ENCODE measurements at regions not wholly inside any gene's neighbourhood (a gene's known extent, or its start where the extent isn't known, plus 50 kb on each side); places are given as distances from the start of the nearest gene placed in this dataset.

DNA sequence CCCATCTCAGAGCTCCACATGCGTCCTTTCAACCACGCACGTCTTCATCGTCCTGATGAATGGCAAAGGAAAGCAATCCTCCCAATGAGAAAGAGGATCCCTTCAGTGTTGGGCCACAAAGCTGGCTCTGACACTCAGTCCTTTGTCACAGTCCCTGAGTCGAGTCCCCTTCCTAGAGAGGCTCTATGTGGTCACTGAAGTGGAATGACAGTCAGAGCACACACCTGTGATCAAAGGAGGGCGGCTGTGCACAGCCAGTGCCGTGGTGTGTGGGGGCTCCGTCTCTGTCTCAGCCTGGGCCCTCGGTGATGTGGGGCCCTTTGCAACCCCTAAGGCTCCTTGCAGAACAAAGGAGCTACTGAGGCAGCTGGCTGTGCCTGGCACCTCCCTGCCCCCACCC, 157.3 kb upstream of the APCDD1 start:
- TF ChIP-seq, protein P1, sequence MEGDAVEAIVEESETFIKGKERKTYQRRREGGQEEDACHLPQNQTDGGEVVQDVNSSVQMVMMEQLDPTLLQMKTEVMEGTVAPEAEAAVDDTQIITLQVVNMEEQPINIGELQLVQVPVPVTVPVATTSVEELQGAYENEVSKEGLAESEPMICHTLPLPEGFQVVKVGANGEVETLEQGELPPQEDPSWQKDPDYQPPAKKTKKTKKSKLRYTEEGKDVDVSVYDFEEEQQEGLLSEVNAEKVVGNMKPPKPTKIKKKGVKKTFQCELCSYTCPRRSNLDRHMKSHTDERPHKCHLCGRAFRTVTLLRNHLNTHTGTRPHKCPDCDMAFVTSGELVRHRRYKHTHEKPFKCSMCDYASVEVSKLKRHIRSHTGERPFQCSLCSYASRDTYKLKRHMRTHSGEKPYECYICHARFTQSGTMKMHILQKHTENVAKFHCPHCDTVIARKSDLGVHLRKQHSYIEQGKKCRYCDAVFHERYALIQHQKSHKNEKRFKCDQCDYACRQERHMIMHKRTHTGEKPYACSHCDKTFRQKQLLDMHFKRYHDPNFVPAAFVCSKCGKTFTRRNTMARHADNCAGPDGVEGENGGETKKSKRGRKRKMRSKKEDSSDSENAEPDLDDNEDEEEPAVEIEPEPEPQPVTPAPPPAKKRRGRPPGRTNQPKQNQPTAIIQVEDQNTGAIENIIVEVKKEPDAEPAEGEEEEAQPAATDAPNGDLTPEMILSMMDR (IDR thresholded peaks at IDR 0.05), result no peak
- no peak for DNase-seq (ENCODE audit: low spot score)
- no peak overlapping the region for H3K4me3 ChIP-seq
- H3K27ac ChIP-seq, result no peak overlapping the region

DNA sequence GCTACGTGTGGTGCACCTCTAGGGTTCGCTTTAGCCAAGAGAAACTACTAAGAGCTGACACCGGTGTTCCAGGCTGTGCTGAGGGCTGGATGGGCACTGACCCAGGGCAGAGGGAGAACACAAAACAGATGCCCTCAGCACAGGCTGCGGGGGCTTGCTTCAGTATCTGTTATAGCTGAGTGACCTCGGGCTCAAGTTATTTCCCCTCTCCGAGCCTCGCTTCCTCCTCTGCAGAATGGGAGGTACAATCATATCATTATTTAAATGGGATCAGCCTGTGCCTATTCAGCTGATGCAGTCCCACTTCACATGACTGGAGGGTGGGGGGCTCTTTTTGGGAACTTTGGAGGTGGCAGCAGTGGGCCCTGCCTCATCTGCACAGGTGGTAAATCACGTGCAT, 156.1 kb upstream of the APCDD1 start:
- TF ChIP-seq, protein P1 (IDR thresholded peaks at IDR 0.05), result no peak
- DNase-seq (ENCODE audit: low spot score), result no peak
- Histone ChIP-seq H3K4me3 (no peak overlapping the region), H3K27ac (no peak overlapping the region)

DNA sequence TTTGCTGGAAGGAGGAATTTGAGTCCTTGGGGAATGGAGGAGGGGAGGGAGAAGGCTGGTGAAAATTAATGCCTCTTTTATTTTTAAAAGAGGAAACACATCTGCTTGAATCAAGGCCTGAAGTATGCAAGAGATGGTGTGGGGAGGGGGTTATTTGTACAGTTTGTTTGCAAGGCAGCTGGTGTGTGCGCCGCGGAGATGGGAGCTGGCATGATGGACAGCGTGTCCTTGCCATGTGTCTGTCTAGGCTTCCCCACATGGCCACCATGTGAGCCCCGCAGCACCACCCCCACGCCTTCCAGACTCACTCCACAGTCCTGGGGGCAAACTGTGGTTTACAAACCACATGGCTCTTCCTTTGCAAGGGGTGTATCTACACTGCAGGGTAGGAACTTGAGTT, 154.8 kb upstream of the APCDD1 start:
- H3K4me3 ChIP-seq, result no peak overlapping the region
- TF ChIP-seq, protein P1 (IDR thresholded peaks at IDR 0.05), result no peak
- no peak overlapping the region for H3K27ac ChIP-seq
- DNase-seq (ENCODE audit: low spot score), result no peak

DNA sequence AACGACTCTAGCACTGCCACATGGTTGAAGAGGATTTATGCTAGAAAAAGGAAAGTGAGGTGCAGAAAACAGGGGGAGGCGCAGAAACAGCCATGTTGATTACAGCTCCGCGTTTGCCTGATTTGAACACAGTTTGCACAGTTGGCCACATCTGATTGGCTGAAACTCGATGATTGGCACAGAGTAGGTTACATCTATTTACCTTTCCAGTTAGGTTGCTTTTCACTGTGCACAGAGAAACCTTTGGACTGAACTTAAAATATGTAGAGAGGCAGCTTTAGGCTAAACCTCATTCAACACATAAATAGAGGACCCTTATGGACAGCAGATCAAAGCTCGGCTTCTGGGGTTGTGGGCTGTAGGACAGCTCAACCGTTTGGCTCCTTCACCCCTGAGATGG, 153.7 kb upstream of the APCDD1 start:
- no peak overlapping the region for H3K4me3 ChIP-seq
- TF ChIP-seq, protein P1 (IDR thresholded peaks at IDR 0.05), result no peak
- DNase-seq (ENCODE audit: low spot score), result no peak
- H3K27ac ChIP-seq, result no peak overlapping the region

DNA sequence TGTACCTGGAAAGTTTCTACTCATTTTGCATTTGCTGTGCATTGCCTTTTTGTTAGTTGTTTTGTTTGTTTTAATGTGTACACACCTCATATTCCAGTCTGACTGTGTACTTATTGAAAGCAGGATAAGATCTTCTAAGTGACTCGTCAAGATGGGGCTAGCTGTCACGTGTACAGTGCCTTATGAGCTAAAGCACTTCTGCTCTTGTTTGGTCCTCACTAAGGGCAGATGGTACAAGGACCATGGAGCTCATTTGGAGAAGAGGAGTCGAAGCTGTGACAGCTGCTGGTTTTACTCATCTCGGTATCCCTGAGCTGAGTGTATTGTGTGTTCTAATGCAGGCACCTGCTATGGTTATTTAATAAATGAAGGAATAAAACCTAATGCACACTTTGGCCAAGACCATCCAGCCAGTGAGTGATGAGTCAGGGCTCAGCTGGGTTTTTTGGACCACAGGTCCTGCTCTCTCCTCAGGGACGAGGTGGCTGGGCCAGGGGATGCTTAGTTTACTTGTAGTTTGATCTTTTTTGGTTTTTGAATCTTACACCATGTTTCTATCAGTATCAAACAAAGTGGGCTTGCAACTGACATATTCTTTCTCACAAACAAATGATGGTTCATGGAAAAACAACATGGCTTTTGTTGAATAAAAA, 152.5 kb upstream of the APCDD1 start:
- Histone ChIP-seq H3K27ac (no peak overlapping the region), H3K4me3 (no peak overlapping the region)
- TF ChIP-seq, protein P1 (IDR thresholded peaks at IDR 0.05), result no peak
- no peak for DNase-seq (ENCODE audit: low spot score)

DNA sequence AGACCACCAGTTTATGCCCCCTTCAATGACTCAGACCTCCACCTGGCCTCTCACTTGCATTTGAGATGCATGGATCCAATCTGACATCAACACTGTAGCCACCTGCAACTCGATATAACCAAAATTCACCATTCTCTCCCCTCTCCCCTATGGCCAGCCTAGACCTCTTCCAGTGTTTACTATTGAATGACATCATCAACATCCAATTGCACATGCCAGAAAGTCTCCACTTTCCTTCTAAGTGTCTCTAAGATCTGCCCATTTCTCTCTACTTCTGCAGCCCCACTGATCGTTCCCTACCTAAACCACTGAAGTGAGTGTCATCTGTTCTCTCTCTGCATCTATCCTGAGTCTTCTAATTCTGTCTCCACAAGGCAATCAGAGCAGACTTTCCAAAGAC, 151.3 kb upstream of the APCDD1 start:
- Histone ChIP-seq H3K4me3 (no peak overlapping the region), H3K27ac (no peak overlapping the region)
- no peak for DNase-seq (ENCODE audit: low spot score)
- TF ChIP-seq, protein P1 (IDR thresholded peaks at IDR 0.05), result no peak

DNA sequence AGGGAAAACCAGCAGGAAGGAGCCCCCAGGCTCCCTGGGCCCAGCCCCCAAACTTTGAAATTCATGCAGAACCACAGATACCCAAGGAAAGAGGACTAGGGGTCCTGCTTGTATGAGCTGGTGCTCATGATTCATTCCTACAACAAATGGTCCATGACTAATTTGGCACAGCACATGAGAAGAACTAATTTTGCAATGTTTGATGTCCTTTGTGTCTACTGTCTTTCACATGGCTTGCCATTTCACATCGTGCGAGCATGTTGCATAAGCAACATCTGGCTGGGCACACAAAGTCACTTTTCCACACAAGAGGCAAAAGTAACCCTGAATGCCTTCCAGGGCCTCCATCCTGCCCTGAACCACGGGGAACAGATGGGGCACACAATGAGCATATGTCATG, 149.6 kb upstream of the APCDD1 start:
- no peak for DNase-seq (ENCODE audit: low spot score)
- H3K4me3 ChIP-seq, result no peak overlapping the region
- TF ChIP-seq, protein P1 (IDR thresholded peaks at IDR 0.05), result no peak
- H3K27ac ChIP-seq, result no peak overlapping the region
